RKO (cell line): ENCODE measurements at regions not wholly inside any gene's neighbourhood (a gene's known extent, or its start where the extent isn't known, plus 50 kb on each side); places are given as distances from the start of the nearest gene placed in this dataset.

Experiments
- DNase-seq: peaks from one replicate; pipeline ENCODE4 v3.0.0-alpha.2; 2016; ENCODE audit warnings: low spot score

- no peak for DNase-seq
Observed at GRCh38 chr17:36816214-36816906, 120.9 kb upstream of the LHX1 start.

GRCh38 chr17:36816907-36817288 is 120.4 kb upstream of the LHX1 start:
- no peak for DNase-seq

GRCh38 chr17:36817483-36818048 is 119.7 kb upstream of the LHX1 start:
- no peak for DNase-seq

- DNase-seq = no peak
Observed at GRCh38 chr17:36818134-36818825, 119.0 kb upstream of the LHX1 start.

- DNase-seq = no peak
Observed at GRCh38 chr17:36823850-36824677, 113.2 kb upstream of the LHX1 start.

GRCh38 chr17:36824678-36825101 is 112.6 kb upstream of the LHX1 start:
- peak; percentile 15 for DNase-seq

- DNase-seq = no peak
Observed at GRCh38 chr17:36825113-36825512, 112.2 kb upstream of the LHX1 start.

- DNase-seq = no peak
Observed at GRCh38 chr17:36825521-36825920, 111.8 kb upstream of the LHX1 start.

- DNase-seq = no peak
Observed at GRCh38 chr17:36825951-36826350, 111.3 kb upstream of the LHX1 start.

- no peak for DNase-seq
Observed at GRCh38 chr17:36827081-36827480, 110.2 kb upstream of the LHX1 start.

GRCh38 chr17:36829676-36830075 is 107.6 kb upstream of the LHX1 start:
- no peak for DNase-seq

- no peak for DNase-seq
Observed at GRCh38 chr17:36833279-36833678, 104.0 kb upstream of the LHX1 start.

- no peak for DNase-seq
Observed at GRCh38 chr17:36835036-36835435, 102.2 kb upstream of the LHX1 start.

- no peak for DNase-seq
Observed at GRCh38 chr17:36837195-36837938, 99.9 kb upstream of the LHX1 start.

GRCh38 chr17:36837939-36838272 is 99.4 kb upstream of the LHX1 start:
- no peak for DNase-seq

- no peak for DNase-seq
Observed at GRCh38 chr17:36839256-36839655, 98.0 kb upstream of the LHX1 start.

- DNase-seq = no peak
Observed at GRCh38 chr17:36840796-36841195, 96.5 kb upstream of the LHX1 start.

- no peak for DNase-seq
Observed at GRCh38 chr17:36842231-36842819, 95.0 kb upstream of the LHX1 start.

- no peak for DNase-seq
Observed at GRCh38 chr17:36842963-36843558, 94.2 kb upstream of the LHX1 start.

- no peak for DNase-seq
Observed at GRCh38 chr17:36844013-36844412, 93.3 kb upstream of the LHX1 start.

GRCh38 chr17:36844601-36845000 is 92.7 kb upstream of the LHX1 start:
- no peak for DNase-seq
